ENCODE measurements at regions not wholly inside any gene's neighbourhood (a gene's known extent, or its start where the extent isn't known, plus 50 kb on each side); places are given as distances from the start of the nearest gene placed in this dataset.

DNA sequence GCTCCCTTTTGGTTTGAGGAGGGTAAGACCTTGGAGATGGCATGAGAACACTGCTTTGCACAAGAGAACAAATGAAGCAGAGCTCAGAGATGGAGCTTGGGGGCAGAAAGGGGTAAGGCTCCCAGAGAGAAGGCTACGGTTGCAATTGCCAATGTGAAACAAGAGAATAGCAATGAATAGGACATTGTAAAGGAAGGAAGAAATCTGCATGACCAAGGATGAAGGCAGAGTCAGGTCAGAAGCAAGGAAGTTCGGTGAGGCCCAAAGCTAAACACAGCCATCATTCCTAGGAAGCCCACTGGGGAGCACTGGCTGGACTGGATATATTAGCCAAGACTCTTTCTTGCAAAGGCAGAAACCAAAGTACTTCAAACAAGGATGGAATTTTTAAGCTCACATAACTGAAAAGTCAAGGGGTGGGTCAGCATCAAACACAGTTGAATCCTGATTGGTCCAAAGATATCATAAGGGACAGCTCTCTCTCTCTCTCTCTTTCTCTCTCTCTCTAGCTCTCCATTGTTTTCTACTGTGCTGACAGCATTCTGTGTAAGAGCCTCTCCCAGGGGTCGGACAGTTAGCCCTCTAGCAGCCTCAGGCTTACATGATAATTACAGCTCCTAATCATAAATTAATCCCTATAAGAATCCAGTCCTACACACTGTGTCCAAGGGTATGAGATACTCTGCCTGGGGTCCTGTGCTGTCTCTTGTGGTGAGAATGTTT is 484.3 kb downstream of the SOX6 start:
- Histone ChIP-seq H3K27ac (ENCODE audit: low read length) (no peak overlapping the region), H3K79me2 (ENCODE audit: low read length) (no peaks in the 10 kb centered on the region), H4K20me1 (ENCODE audit: insufficient read depth, low read length) (no peaks in the 10 kb centered on the region), H3K4me2 (ENCODE audit: low read length) (no peak overlapping the region), H3K36me3 (replicated peaks; ENCODE audit: low read depth, low read length) (no peaks in the 10 kb centered on the region), H3K9ac (ENCODE audit: low read length) (no peak overlapping the region), H3K9me3 (ENCODE audit: insufficient read depth, low read length) (no peaks in the 10 kb centered on the region), H3K4me1 (ENCODE audit: low read length) (no peaks in the 10 kb centered on the region), H3K4me3 (ENCODE audit: low read length) (no peak overlapping the region), H3K27me3 (ENCODE audit: low read depth, low read length) (no peaks in the 10 kb centered on the region), H2AFZ (ENCODE audit: low read depth, low read length) (no peak overlapping the region)
- TF ChIP-seq EZH2phosphoT487 (IDR thresholded peaks at IDR 0.05; ENCODE audit: low read depth), result no peak
- TF ChIP-seq, protein P1, sequence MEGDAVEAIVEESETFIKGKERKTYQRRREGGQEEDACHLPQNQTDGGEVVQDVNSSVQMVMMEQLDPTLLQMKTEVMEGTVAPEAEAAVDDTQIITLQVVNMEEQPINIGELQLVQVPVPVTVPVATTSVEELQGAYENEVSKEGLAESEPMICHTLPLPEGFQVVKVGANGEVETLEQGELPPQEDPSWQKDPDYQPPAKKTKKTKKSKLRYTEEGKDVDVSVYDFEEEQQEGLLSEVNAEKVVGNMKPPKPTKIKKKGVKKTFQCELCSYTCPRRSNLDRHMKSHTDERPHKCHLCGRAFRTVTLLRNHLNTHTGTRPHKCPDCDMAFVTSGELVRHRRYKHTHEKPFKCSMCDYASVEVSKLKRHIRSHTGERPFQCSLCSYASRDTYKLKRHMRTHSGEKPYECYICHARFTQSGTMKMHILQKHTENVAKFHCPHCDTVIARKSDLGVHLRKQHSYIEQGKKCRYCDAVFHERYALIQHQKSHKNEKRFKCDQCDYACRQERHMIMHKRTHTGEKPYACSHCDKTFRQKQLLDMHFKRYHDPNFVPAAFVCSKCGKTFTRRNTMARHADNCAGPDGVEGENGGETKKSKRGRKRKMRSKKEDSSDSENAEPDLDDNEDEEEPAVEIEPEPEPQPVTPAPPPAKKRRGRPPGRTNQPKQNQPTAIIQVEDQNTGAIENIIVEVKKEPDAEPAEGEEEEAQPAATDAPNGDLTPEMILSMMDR (IDR thresholded peaks at IDR 0.05; ENCODE audit: low read depth, low read length), result no peak

DNA sequence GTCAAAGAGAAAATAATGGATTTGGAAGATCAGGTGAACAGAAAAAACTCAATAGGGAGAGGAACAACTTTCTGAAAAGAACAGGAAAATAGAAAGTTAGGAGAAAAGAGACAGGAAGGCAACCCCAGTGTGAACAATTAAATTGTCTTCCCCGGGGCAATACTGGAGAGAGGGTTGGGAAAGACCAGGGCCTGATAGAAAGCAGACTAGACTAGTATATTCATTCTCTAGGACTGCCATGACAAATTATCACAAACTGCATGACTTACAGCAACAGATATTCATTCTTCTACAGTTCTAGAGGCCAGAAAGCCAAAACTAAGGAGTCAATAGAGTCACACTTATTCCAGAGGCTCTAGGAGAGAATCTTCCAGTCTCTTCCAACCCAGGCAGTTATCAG is 482.8 kb downstream of the SOX6 start:
- Histone ChIP-seq H3K79me2 (ENCODE audit: low read length) (no peaks in the 10 kb centered on the region), H3K9ac (ENCODE audit: low read length) (no peak overlapping the region)

DNA sequence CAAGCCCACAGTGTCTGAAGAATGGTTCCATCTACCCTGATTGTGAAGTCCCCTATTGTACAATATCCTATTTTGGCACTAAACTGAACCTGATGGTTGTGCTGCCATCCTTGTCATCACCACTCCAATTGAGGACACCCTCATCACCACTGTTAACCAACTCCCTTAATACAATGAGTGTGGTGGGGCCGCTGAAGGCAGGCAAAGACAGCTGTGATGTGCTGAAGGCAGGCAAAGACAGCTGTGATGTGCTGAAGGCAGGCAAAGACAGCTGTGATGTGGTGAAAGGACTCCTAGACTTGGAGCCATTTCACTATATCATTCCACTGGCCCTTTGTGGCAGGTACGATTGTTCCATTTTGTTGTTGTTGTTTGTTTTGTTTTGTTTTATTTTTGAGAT is 481.6 kb downstream of the SOX6 start:
- Histone ChIP-seq H3K9me3 (ENCODE audit: insufficient read depth, low read length) (no peaks in the 10 kb centered on the region), H3K4me2 (ENCODE audit: low read length) (no peak overlapping the region), H4K20me1 (ENCODE audit: insufficient read depth, low read length) (no peaks in the 10 kb centered on the region), H3K9ac (ENCODE audit: low read length) (no peak overlapping the region), H2AFZ (ENCODE audit: low read depth, low read length) (no peak overlapping the region), H3K4me3 (ENCODE audit: low read length) (no peak overlapping the region), H3K27me3 (ENCODE audit: low read depth, low read length) (no peaks in the 10 kb centered on the region), H3K79me2 (ENCODE audit: low read length) (no peaks in the 10 kb centered on the region), H3K27ac (ENCODE audit: low read length) (no peak overlapping the region), H3K4me1 (ENCODE audit: low read length) (no peaks in the 10 kb centered on the region), H3K36me3 (replicated peaks; ENCODE audit: low read depth, low read length) (no peaks in the 10 kb centered on the region)
- no peak for TF ChIP-seq EZH2phosphoT487 (IDR thresholded peaks at IDR 0.05; ENCODE audit: low read depth)
- TF ChIP-seq, protein P1 (IDR thresholded peaks at IDR 0.05; ENCODE audit: low read depth, low read length), result no peak

More for the DNA sequence above, 482.8 kb downstream of the SOX6 start:
- no peaks in the 10 kb centered on the region for H3K27me3 ChIP-seq (ENCODE audit: low read depth, low read length)
- TF ChIP-seq, protein P1 (IDR thresholded peaks at IDR 0.05; ENCODE audit: low read depth, low read length), result no peak
- TF ChIP-seq EZH2phosphoT487 (IDR thresholded peaks at IDR 0.05; ENCODE audit: low read depth), result no peak
- H2AFZ ChIP-seq (ENCODE audit: low read depth, low read length), result no peak overlapping the region
- H3K9me3 ChIP-seq (ENCODE audit: insufficient read depth, low read length), result no peaks in the 10 kb centered on the region
- no peaks in the 10 kb centered on the region for H4K20me1 ChIP-seq (ENCODE audit: insufficient read depth, low read length)
- no peak overlapping the region for H3K27ac ChIP-seq (ENCODE audit: low read length)
- H3K4me3 ChIP-seq (ENCODE audit: low read length), result no peak overlapping the region
- no peak overlapping the region for H3K4me2 ChIP-seq (ENCODE audit: low read length)
- H3K36me3 ChIP-seq (replicated peaks; ENCODE audit: low read depth, low read length), result no peaks in the 10 kb centered on the region
- H3K4me1 ChIP-seq (ENCODE audit: low read length), result no peaks in the 10 kb centered on the region

DNA sequence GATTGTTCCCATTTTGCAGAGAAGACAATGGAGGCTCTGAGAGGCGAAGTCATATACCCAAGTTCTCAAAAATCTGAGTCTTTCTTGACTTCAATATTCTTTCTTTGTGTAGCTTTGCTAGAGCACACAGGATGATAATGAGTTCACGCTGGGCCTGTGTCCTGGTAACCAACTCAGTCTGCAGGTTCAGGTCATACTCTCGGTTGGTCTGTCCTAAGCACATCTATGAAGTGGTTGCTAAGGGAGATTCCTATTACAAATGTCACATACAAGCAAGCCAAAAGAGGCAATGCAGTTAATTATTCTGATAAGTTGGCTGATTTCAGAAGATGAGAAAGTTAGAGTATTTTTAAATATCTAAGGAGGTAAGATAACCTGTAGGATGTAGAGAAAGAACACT is 481.0 kb downstream of the SOX6 start:
- TF ChIP-seq EZH2phosphoT487 (IDR thresholded peaks at IDR 0.05; ENCODE audit: low read depth), result no peak
- TF ChIP-seq, protein P1 (IDR thresholded peaks at IDR 0.05; ENCODE audit: low read depth, low read length), result no peak
- Histone ChIP-seq H3K27me3 (ENCODE audit: low read depth, low read length) (no peaks in the 10 kb centered on the region), H3K4me3 (ENCODE audit: low read length) (no peak overlapping the region), H3K27ac (ENCODE audit: low read length) (no peak overlapping the region), H3K79me2 (ENCODE audit: low read length) (no peaks in the 10 kb centered on the region), H3K4me1 (ENCODE audit: low read length) (no peaks in the 10 kb centered on the region), H3K36me3 (replicated peaks; ENCODE audit: low read depth, low read length) (no peaks in the 10 kb centered on the region), H3K9me3 (ENCODE audit: insufficient read depth, low read length) (no peaks in the 10 kb centered on the region), H3K9ac (ENCODE audit: low read length) (no peak overlapping the region), H3K4me2 (ENCODE audit: low read length) (no peak overlapping the region), H2AFZ (ENCODE audit: low read depth, low read length) (no peak overlapping the region), H4K20me1 (ENCODE audit: insufficient read depth, low read length) (no peaks in the 10 kb centered on the region)
